NCI-H524 (cell line): ENCODE measurements at regions not wholly inside any gene's neighbourhood (a gene's known extent, or its start where the extent isn't known, plus 50 kb on each side); places are given as distances from the start of the nearest gene placed in this dataset.

Experiments
- DNase-seq, 2 experiments: peaks; one replicate each; lab custom pipeline; 2025; lab: John Stamatoyannopoulos, UW

GRCh38 chr22:19574247-19574646, 50.0 kb upstream of the CLDN5 start:
- DNase-seq: no peak

DNA sequence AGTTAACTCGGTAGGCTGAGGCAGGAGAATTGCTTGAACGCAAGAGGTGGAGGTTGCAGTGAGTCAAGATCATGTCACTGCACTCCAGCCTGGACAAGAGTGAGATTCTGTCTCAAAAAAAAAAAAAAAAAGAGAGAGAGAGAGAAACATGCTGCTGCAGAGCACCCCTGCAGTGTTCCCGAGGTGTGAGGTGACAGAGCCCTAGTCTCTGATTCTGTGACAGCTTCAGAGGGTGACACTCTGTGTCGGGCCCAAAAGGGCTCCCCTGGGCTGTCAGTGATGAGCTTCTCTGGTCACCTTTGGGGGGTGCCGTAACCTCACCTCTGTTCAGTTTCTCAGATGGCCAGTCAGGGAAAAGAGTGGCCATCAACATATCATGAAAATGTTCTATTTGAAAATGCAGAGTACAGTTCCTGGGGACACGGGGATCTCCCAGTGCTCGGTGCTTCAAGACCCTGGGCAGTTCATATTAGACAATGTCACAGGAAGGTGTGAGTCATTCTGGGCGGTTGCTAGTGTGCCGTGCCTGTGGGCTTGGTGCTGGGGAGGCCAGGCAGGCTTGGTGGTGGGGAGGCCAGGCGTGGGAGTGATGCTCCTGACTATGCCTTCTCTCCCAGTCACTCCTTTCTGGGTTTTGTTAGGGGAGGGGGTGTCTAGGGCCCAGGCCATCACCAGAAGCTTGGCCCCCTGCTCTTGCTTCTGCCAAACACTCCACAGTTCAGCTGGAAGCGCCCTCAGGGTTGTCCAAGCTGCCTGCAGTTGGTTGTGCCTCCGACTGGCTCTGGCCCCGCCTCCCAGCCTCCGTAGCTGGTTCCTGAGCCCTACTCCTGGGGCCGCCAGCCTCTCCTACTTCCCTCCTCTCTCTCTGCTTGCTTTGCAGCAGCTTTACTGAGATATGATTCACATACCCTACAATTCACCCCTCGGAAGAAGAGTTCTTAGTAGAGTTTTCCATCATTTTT, 52.5 kb upstream of the CLDN5 start:
- DNase-seq: no peak

DNA sequence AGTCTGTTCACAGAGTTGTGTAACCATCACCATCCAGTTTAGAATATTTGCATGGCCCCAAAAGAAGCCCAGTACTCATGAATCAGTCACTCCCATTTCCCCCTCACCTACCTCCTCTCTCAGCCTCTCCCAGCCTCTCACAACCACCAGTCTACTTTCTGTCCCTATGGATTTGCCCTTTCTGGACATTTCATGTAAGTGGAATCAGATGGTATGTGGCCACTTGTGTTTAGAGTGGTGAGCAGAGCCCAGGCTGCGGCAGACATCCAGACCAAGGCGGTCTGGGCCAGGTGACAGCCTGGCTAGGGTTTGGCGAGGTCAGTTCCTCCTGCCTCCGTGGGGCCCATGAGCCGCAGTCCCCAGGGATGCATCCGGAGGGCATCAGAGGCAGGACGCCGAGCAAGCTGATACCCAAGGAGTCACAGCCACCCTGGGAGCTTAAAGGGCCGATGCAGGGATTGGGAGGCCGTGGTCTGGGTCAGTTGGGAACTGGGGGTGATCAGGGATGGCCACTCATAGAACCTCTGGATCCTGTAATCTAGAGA, 53.3 kb upstream of the CLDN5 start:
- DNase-seq: no peak

GRCh38 chr22:19578180-19579004, 54.2 kb upstream of the CLDN5 start:
- no peak for DNase-seq

GRCh38 chr22:19579115-19579811, 55.1 kb upstream of the CLDN5 start:
- no peak for DNase-seq

- DNase-seq: no peak
Observed at GRCh38 chr22:19579880-19580279, 55.7 kb upstream of the CLDN5 start.

- DNase-seq: no peak
Observed at GRCh38 chr22:19580291-19580890, 56.2 kb upstream of the CLDN5 start.

DNA sequence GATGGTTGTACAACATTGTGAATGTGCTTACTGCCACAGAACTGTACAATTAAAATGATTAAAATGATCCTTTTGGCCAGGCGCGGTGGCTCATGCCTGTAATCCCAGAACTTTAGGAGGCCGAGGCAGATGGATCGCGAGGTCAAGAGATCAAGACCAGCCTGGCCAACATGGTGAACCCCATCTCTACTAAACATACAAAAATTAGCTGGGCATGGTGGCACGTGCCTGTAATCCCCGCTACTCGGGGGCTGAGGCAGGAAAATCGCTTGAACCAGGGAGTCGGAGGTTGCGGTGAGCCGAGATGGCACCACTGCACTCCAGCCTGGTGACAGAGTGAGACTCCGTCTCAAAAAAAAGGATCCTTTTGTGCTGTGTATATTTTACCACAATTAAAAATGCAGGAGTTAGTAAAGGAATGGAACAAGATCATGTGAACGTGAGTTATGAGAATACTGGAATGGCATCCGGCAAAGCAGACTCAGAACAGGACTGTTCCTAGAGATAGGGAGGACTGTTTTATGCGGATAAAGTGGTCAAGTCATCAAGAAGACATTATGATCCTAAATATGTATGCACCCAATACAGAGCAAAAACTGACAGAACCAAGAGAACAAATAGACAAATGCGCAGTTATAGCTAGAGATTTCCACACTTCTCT, 58.0 kb upstream of the CLDN5 start:
- DNase-seq: no peak

GRCh38 chr22:19586922-19587684, 62.9 kb upstream of the CLDN5 start:
- DNase-seq: no peak

- no peak for DNase-seq
Observed at GRCh38 chr22:19590696-19591095, 66.5 kb upstream of the CLDN5 start.

- no peak for DNase-seq
Observed at GRCh38 chr22:19591568-19591967, 67.4 kb upstream of the CLDN5 start.

- no peak for DNase-seq
Observed at GRCh38 chr22:19592464-19592863, 68.3 kb upstream of the CLDN5 start.

DNA sequence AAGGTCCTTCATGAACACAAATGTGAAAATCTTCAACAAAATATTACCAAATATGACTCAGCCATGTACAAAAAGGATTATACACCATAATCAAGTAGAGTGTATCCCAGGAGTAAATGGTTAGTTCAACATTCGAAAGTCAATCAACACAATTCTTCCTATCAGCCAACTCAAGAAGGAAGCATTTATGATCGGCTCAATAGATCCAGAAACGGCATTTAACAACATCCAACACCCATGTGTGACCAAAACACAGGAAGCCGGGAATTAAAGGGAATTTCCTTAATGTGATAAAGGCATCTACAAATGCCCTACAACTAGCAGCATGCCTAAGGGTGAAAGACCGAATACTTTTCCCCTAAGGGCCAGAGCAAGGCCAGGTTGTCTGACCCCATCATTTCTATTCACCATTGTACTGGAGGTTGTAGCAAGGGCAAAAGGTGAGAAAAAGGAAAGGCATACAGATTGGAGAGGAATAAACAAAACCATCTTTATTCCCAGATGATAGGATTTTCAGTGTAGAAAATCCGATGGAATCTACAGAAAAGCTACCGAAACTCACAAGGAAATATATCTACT, 69.9 kb upstream of the CLDN5 start:
- DNase-seq: no peak

DNA sequence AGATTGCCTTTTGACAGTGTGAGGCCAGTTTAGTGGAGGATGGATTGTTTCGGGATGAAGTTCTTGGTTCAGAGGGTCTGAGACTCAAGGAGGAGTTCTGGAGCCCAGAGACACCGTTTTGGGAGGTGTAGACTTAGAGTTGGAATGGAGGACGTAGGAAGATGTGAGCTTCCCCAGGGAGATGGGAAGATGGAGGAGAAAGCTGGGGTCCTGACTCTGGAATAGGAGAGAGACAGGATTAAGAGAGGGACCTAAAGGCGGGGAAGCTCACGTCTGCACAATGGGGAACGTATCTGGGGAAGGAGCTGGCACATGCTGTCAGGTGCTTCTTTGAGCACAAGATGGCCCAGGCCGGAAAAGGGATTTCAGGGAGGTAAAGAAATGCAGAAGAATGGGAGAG, 71.3 kb upstream of the CLDN5 start:
- no peak for DNase-seq

GRCh38 chr22:19596680-19597398, 72.6 kb upstream of the CLDN5 start:
- DNase-seq: no peak

DNA sequence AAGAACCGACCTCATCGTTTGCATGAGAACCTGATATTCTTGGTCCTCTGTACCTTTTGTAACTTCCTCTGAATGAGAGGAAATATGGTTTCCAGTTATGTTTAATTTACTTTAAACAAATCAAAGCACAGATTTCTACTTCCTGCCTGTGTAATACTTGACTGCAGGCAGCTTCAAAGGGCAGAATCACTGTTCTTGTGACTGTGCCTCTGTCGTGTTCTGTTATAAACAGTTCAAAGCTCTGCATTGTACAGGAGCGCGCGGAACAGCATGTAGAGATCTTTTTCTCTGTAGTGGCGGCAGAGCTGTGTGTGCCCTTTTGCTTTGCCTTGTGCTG, 73.2 kb upstream of the CLDN5 start:
- no peak for DNase-seq

GRCh38 chr22:19598054-19598855, 74.0 kb upstream of the CLDN5 start:
- no peak for DNase-seq

- no peak for DNase-seq
Observed at GRCh38 chr22:19599004-19599403, 74.8 kb upstream of the CLDN5 start.
